Testis (tissue), 2 donors: ENCODE measurements at regions not wholly inside any gene's neighbourhood (a gene's known extent, or its start where the extent isn't known, plus 50 kb on each side); places are given as distances from the start of the nearest gene placed in this dataset.

Source experiments
- DNase-seq: peaks from one replicate; pipeline ENCODE4 v3.0.0-alpha.2; 2019
- H3K27ac ChIP-seq, 2 donors: fragments of 200-600 bp; sonication (generic); one replicate each; pipeline ENCODE4 v1.5.1; 2019
- H3K27me3 ChIP-seq: fragments of 200-600 bp; sonication (generic); one replicate; pipeline ENCODE4 v1.5.1; 2019
- H3K36me3 ChIP-seq: fragments of 200-600 bp; sonication (generic); one replicate; pipeline ENCODE4 v1.5.1; 2017; ENCODE audit warnings: low read depth; ENCODE audit errors: missing control alignments
- H3K4me1 ChIP-seq: fragments of 200-600 bp; sonication (generic); one replicate; pipeline ENCODE4 v1.5.1; 2019
- H3K4me3 ChIP-seq, 2 donors: fragments of 200-600 bp; sonication (generic); one replicate each; pipeline ENCODE4 v1.5.1; 2017 to 2019
- H3K9me3 ChIP-seq: fragments of 200-600 bp; sonication (generic); one replicate; pipeline ENCODE4 v1.5.1; 2017
- POLR2A ChIP-seq: fragments of 450-650 bp; IDR thresholded peaks from one replicate; pipeline ENCODE4 v1.6.1; 2017; ENCODE audit warnings: antibody characterized with exemption, mild to moderate bottlenecking, moderate library complexity
- WGBS, 2 donors: methylation state at CpG; one replicate each; pipeline ENCODE4 v1.1.5; 2018; 5-methylcytosine and 5-hydroxymethylcytosine counted together
- intact Hi-C: fragments of 100-400 bp; cut with DNase I; formaldehyde crosslinking; loops from one replicate; pipeline ENCODE4 v1.15.1; 2023; ENCODE audit warnings: low total_unique reads
- TF ChIP-seq, protein P1 (sequence below), 3 experiments: fragments of 450-650 bp in 2 of 3; fragments of 200-600 bp in 1 of 3; sonication (generic) in 1 of 3; IDR thresholded peaks; one replicate each; pipeline ENCODE4 v1.5.1; 2016 to 2019; ENCODE audit warnings: antibody characterized with exemption in 3 of 3, mild to moderate bottlenecking in 2 of 3, moderate library complexity in 1 of 3

DNA sequence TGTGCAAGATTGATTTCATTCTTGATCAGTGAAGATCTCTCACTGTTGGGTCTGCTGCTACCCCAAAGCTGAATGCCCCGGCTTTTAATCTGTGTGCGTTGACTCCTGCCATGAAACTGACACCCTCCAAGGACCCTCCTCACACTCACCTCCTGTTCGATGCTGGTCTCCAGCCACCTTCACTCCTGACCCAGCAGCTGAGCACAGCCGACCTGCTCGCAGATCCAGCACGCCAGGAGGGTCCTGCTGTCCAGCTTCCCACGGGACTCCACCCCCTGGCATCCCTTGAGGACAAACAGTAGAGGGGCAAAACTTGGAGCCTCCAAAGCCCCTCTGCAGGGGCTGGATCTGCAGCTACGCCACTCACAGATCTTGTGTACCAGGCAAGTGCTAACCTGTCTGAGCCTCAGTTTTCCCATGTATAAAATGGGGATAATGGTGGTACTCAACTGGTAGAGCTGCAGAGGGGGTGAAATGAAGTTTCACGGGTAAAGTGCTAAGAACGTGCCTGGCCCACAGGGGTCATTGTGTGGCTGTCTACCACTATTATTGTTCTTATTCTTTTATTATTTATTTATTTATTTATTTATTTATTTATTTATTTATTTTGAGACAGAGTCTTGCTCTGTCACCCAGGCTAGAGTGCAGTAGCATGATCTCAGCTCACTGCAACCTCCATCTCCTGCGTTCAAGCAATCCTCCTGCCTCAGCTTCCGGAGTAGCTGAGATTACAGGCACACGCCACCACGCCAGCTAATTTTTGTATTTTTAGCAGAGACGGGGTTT is 178.0 kb downstream of the PHETA1 start:
- intact Hi-C loops: no loop called here
- Histone ChIP-seq H3K4me1 (no peaks in the 10 kb centered on the region), H3K27ac (no peak overlapping the region), H3K27me3 (no peaks in the 10 kb centered on the region), H3K36me3 (no peaks in the 10 kb centered on the region), H3K4me3 (no peak overlapping the region), H3K9me3 (no peaks in the 10 kb centered on the region)
- no peak for DNase-seq
- WGBS, 2 donors: 87 to 91% methylated on average over 12 to 15 of the region's 15 CpGs
- TF ChIP-seq, protein P1, sequence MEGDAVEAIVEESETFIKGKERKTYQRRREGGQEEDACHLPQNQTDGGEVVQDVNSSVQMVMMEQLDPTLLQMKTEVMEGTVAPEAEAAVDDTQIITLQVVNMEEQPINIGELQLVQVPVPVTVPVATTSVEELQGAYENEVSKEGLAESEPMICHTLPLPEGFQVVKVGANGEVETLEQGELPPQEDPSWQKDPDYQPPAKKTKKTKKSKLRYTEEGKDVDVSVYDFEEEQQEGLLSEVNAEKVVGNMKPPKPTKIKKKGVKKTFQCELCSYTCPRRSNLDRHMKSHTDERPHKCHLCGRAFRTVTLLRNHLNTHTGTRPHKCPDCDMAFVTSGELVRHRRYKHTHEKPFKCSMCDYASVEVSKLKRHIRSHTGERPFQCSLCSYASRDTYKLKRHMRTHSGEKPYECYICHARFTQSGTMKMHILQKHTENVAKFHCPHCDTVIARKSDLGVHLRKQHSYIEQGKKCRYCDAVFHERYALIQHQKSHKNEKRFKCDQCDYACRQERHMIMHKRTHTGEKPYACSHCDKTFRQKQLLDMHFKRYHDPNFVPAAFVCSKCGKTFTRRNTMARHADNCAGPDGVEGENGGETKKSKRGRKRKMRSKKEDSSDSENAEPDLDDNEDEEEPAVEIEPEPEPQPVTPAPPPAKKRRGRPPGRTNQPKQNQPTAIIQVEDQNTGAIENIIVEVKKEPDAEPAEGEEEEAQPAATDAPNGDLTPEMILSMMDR (IDR thresholded peaks at IDR 0.05): no peak
- no peak for TF ChIP-seq POLR2A

DNA sequence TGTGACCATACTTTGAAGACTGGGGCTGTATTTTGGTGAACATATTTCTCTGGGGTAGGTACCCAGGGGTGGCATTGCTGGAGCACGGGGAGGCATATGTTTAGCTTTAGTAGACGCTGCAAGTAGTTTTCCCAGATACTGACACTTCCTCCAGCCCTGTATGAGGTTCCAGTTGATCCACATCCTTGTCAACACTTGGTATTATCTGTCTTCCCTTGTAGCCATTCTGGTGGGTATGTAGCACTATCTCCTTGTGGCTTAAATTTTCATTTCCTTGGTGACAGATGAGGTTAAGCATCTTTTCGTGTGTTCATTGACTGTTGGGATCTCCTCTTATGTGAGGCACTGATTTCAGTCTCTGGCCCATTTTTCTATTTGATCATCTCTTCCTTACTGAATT is 179.1 kb downstream of the PHETA1 start:
- no peak overlapping the region for H3K27ac ChIP-seq
- 84 to 91% methylated on average over 3 of the region's 3 CpGs for WGBS, 2 donors
- H3K9me3 ChIP-seq: no peaks in the 10 kb centered on the region
- no peak overlapping the region for H3K4me3 ChIP-seq
- DNase-seq: no peak
- no peaks in the 10 kb centered on the region for H3K27me3 ChIP-seq
- no peak for TF ChIP-seq POLR2A
- TF ChIP-seq, protein P1 (IDR thresholded peaks at IDR 0.05): no peak
- no peaks in the 10 kb centered on the region for H3K4me1 ChIP-seq
- intact Hi-C loops: no loop called here
- no peaks in the 10 kb centered on the region for H3K36me3 ChIP-seq

DNA sequence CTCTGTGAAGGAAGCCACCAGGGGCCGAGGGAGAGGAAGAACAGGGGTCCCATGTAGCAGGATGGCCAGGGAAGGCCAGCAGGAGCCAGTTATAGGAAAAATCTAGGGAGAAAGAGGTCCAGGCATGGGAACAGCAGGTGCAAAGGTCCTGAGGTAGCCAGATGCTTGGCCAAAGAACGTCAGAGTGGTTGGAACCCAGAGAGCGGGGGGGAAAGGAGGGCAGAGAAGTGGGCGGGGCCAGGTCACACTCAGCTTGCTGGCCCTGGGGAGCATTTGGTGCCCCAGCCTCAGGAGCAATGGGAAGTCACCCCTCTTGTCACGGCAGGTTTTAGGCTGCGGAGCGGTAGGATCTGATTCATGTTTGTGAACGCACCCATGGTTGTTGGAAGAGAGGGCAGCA is 180.5 kb downstream of the PHETA1 start:
- TF ChIP-seq POLR2A: no peak
- TF ChIP-seq, protein P1 (IDR thresholded peaks at IDR 0.05): no peak
- no peak overlapping the region for H3K27ac ChIP-seq
- WGBS, 2 donors: 85 to 93% methylated on average over 7 to 8 of the region's 8 CpGs
- H3K27me3 ChIP-seq: no peaks in the 10 kb centered on the region
- H3K36me3 ChIP-seq: no peaks in the 10 kb centered on the region
- DNase-seq: no peak
- no peaks in the 10 kb centered on the region for H3K4me1 ChIP-seq
- intact Hi-C loops: no loop called here
- no peaks in the 10 kb centered on the region for H3K9me3 ChIP-seq
- H3K4me3 ChIP-seq: no peak overlapping the region

DNA sequence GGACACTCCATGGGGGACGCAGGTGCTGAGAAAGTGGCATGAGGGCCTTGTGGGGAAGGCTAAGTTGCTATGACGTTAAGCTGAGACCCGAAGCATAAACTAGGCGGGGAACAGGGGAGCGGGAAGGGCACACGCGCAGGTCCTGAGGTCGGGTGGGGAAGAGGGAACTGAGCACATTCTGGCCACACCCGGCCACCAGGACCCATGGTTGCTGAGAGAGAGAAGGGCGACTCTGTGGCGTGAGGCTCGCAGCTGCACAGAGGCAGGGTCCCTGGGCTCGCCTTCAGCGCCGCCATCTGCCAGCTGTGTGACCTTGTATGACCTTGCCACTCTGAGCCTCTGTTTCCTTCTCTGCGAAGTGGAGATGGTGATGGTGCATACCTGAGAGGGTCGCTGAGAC is 182.5 kb downstream of the PHETA1 start:
- DNase-seq: no peak
- Histone ChIP-seq H3K27ac (no peak overlapping the region), H3K36me3 (no peaks in the 10 kb centered on the region), H3K4me1 (no peaks in the 10 kb centered on the region), H3K27me3 (no peaks in the 10 kb centered on the region), H3K9me3 (no peaks in the 10 kb centered on the region), H3K4me3 (no peak overlapping the region)
- intact Hi-C loops: no loop called here
- 89% methylated on average over 16 to 17 of the region's 17 CpGs for WGBS, 2 donors
- TF ChIP-seq POLR2A: no peak
- TF ChIP-seq, protein P1 (IDR thresholded peaks at IDR 0.05): no peak

DNA sequence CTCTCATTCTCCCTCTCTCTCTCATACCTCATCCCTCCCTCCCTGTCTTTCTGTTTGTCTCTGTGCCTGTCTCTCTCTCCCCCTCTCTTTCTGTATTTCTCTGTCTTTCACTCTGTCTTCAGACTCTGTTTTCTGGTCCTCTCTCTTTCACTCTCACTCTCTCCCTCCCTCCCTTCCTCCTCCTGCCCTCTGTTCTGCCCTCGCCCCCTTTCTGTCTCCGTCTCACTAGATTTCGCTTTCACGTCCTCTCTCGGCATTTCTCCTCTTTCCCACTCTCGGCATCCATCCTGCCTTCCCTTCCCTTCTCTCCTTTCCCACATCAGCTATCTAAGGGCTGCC is 183.0 kb downstream of the PHETA1 start:
- TF ChIP-seq, protein P1 (IDR thresholded peaks at IDR 0.05): no peak
- TF ChIP-seq POLR2A: no peak
- 92% methylated on average over 6 of the region's 6 CpGs for WGBS, 2 donors
- no peak for DNase-seq
- H3K4me1 ChIP-seq: peaks cover under 1% of the 10 kb centered on the region
- H3K27me3 ChIP-seq: no peaks in the 10 kb centered on the region
- H3K36me3 ChIP-seq: no peaks in the 10 kb centered on the region
- H3K4me3 ChIP-seq: no peak overlapping the region
- no peak overlapping the region for H3K27ac ChIP-seq
- H3K9me3 ChIP-seq: no peaks in the 10 kb centered on the region
- intact Hi-C loops: no loop called here
